Neural progenitor cell (in vitro differentiated cells): ENCODE measurements at regions not wholly inside any gene's neighbourhood (a gene's known extent, or its start where the extent isn't known, plus 50 kb on each side); places are given as distances from the start of the nearest gene placed in this dataset.
"Not testable (repeated sequence)": the region's sequence is repeated elsewhere in the genome, so short reads cannot be mapped to it uniquely, and the experiment has no call there.

Experiments
- DNase-seq: peaks from one replicate; pipeline ENCODE4 v3.0.0-alpha.2; 2016; ENCODE audit warnings: low spot score
- H2AFZ ChIP-seq: fragments of 200-600 bp; sonication (generic); replicated peaks from 2 replicates; pipeline ENCODE4 v1.6.1; 2016; ENCODE audit warnings: antibody characterized with exemption
- H3F3A ChIP-seq: fragments of 200-600 bp; sonication (generic); 2 replicates; pipeline ENCODE4 v1.6.1; 2016; ENCODE audit warnings: antibody characterized with exemption, low read depth
- H3K27ac ChIP-seq: fragments of 200-600 bp; sonication (generic); 2 replicates; pipeline ENCODE4 v1.5.1; 2016; ENCODE audit warnings: mild to moderate bottlenecking
- H3K27me3 ChIP-seq: fragments of 200-600 bp; sonication (generic); 2 replicates; pipeline ENCODE4 v1.6.1; 2016; ENCODE audit warnings: mild to moderate bottlenecking, moderate library complexity
- H3K36me3 ChIP-seq: fragments of 200-600 bp; sonication (generic); 2 replicates; pipeline ENCODE4 v1.5.1; 2016
- H3K4me1 ChIP-seq: fragments of 200-600 bp; sonication (generic); 2 replicates; pipeline ENCODE4 v1.6.1; 2016; ENCODE audit warnings: mixed run types
- H3K4me2 ChIP-seq: fragments of 200-600 bp; sonication (generic); 2 replicates; pipeline ENCODE4 v1.6.1; 2016
- H3K4me3 ChIP-seq: fragments of 200-600 bp; sonication (generic); 2 replicates; pipeline ENCODE4 v1.5.1; 2016
- H3K79me2 ChIP-seq: fragments of 200-600 bp; sonication (generic); 2 replicates; pipeline ENCODE4 v1.6.1; 2016; ENCODE audit warnings: low read depth
- H3K9ac ChIP-seq: fragments of 200-600 bp; sonication (generic); 2 replicates; pipeline ENCODE4 v1.6.1; 2016
- H3K9me3 ChIP-seq: fragments of 200-600 bp; sonication (generic); 2 replicates; pipeline ENCODE4 v1.5.1; 2016; ENCODE audit warnings: low read depth
- H4K20me1 ChIP-seq: fragments of 200-600 bp; sonication (generic); 2 replicates; pipeline ENCODE4 v1.6.1; 2016; ENCODE audit warnings: low read depth
- H3K27ac Mint-ChIP-seq: 3 replicates; pipeline ENCODE4 v1.8.0; 2021; ENCODE audit warnings: mixed read lengths
- H3K27me3 Mint-ChIP-seq: 2 replicates; pipeline ENCODE4 v1.8.0; 2022; ENCODE audit warnings: low read depth, mild to moderate bottlenecking, inconsistent platforms, moderate library complexity, mixed read lengths; ENCODE audit not compliant: insufficient read depth
- H3K36me3 Mint-ChIP-seq: 3 replicates; pipeline ENCODE4 v1.8.0; 2021; ENCODE audit warnings: mixed read lengths
- H3K4me1 Mint-ChIP-seq: 3 replicates; pipeline ENCODE4 v1.8.0; 2021; ENCODE audit warnings: mixed read lengths
- H3K4me3 Mint-ChIP-seq: 3 replicates; pipeline ENCODE4 v1.8.0; 2021; ENCODE audit warnings: mild to moderate bottlenecking, moderate library complexity, mixed read lengths
- H3K9me3 Mint-ChIP-seq: 3 replicates; pipeline ENCODE4 v1.8.0; 2020; ENCODE audit warnings: mixed read lengths
- EZH2 ChIP-seq: fragments of 200-600 bp; sonication (generic); IDR thresholded peaks from 2 replicates; pipeline ENCODE4 v1.6.1; 2017; ENCODE audit warnings: antibody characterized with exemption, mild to moderate bottlenecking, moderate library complexity
- EZH2phosphoT487 ChIP-seq: fragments of 200-600 bp; sonication (generic); IDR thresholded peaks from 2 replicates; pipeline ENCODE4 v1.6.1; 2017; ENCODE audit warnings: antibody characterized with exemption
- TF ChIP-seq, protein P1 (sequence below): fragments of 200-600 bp; sonication (generic); IDR thresholded peaks from 2 replicates; pipeline ENCODE4 v1.5.1; 2017; ENCODE audit warnings: antibody characterized with exemption, mild to moderate bottlenecking

DNA sequence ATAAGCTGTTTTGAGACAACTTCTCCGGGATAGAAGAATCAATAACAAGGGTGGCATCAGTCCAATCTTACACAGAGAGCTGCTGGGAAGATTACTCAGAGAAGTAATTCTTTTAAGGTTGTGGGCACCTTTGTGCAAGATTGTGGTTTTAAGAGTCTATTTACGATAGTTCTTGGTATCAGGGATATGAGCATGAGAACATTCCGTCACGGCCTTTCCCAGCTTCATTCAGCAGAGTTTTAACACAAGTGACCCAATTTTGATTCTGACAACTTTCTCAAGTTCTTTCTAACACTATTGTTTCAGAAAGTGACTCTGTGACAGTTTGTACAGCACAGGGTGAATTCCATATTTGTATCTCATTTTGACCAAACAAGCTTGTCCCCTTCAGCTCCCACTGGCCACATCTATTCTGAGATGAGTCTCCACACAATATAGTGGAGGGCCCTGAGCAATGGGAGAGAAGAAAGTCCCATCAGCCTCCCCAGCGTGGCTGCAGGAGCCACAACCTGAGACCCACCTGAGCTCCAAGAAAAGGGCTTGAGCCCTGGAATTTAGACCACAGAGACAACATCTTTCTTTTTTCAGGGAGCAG is 869.2 kb downstream of the TMEM121 start:
- TF ChIP-seq EZH2: no peak
- Histone ChIP-seq H3K36me3 (no peaks in the 10 kb centered on the region), H4K20me1 (no peaks in the 10 kb centered on the region), H3F3A (no peaks in the 10 kb centered on the region), H3K4me3 (no peak overlapping the region), H3K9ac (no peak overlapping the region), H3K27me3 (no peaks in the 10 kb centered on the region), H3K27ac (no peak overlapping the region), H3K79me2 (no peaks in the 10 kb centered on the region), H2AFZ (no peak overlapping the region), H3K9me3 (peaks cover 40% of the 10 kb centered on the region), H3K4me1 (no peaks in the 10 kb centered on the region), H3K4me2 (no peak overlapping the region)
- Mint-ChIP-seq H3K4me3 (no peak overlapping the region), H3K27me3 (peaks cover 9% of the 10 kb centered on the region), H3K27ac (no peak overlapping the region), H3K9me3 (peaks cover 54% of the 10 kb centered on the region), H3K36me3 (no peaks in the 10 kb centered on the region), H3K4me1 (no peaks in the 10 kb centered on the region)
- no peak for DNase-seq

DNA sequence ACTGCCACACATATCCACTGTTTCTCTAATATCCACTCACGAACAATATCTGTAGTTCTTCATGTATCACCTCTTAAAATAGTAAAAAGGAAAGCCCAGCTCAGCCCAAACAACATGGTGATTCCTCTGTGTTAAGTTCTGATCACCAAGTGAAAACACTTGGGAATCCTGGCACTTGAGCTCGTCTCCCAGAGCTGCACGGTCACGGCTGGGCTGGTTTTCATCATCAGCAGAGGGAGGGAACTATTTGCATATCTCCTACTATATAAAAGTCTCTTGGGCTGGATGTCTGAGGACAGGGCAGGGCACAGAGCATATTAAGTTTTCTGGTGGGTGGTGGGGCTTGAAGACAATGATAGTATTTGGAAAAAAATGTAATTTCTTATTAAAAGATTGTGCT is 870.6 kb downstream of the TMEM121 start:
- Histone ChIP-seq H3K9me3 (peaks cover 37% of the 10 kb centered on the region), H3K4me2 (no peak overlapping the region), H3K79me2 (no peaks in the 10 kb centered on the region), H4K20me1 (no peaks in the 10 kb centered on the region), H2AFZ (no peak overlapping the region), H3K27me3 (no peaks in the 10 kb centered on the region), H3K36me3 (no peaks in the 10 kb centered on the region), H3K4me3 (no peak overlapping the region), H3K27ac (no peak overlapping the region), H3F3A (no peaks in the 10 kb centered on the region), H3K4me1 (no peaks in the 10 kb centered on the region), H3K9ac (no peak overlapping the region)
- TF ChIP-seq EZH2phosphoT487 (no peak), EZH2 (no peak)
- TF ChIP-seq, protein P1, sequence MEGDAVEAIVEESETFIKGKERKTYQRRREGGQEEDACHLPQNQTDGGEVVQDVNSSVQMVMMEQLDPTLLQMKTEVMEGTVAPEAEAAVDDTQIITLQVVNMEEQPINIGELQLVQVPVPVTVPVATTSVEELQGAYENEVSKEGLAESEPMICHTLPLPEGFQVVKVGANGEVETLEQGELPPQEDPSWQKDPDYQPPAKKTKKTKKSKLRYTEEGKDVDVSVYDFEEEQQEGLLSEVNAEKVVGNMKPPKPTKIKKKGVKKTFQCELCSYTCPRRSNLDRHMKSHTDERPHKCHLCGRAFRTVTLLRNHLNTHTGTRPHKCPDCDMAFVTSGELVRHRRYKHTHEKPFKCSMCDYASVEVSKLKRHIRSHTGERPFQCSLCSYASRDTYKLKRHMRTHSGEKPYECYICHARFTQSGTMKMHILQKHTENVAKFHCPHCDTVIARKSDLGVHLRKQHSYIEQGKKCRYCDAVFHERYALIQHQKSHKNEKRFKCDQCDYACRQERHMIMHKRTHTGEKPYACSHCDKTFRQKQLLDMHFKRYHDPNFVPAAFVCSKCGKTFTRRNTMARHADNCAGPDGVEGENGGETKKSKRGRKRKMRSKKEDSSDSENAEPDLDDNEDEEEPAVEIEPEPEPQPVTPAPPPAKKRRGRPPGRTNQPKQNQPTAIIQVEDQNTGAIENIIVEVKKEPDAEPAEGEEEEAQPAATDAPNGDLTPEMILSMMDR: no peak
- no peaks in the 10 kb centered on the region for H3K4me1 Mint-ChIP-seq
- DNase-seq: no peak
- no peaks in the 10 kb centered on the region for H3K36me3 Mint-ChIP-seq
- peaks cover 6% of the 10 kb centered on the region for H3K27me3 Mint-ChIP-seq
- H3K4me3 Mint-ChIP-seq: no peak overlapping the region
- peaks cover 46% of the 10 kb centered on the region for H3K9me3 Mint-ChIP-seq
- H3K27ac Mint-ChIP-seq: no peak overlapping the region

DNA sequence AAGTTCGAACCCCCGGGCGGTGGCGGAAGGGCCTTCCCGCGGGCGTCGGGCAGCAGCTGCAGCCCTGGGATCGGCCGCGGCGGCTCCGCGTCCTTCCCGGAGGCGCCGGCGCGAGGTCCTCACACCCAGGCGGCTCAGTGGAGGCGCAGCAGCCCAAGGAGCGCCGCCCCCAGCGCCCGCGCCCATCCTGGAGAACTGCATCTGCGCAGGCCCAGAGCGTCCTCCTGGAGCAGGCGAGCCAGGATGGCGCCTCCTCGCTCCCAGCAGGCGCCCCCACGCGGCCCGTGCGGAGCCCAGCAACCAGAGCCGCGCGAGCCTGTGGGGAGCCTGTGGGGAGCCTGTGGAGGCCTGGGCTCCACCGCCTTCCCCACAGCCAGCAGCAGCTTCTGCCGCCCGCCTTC is 872.5 kb downstream of the TMEM121 start:
- not testable (repeated sequence) for H3F3A ChIP-seq, H3K27ac Mint-ChIP-seq, H3K36me3 Mint-ChIP-seq, H3K4me1 ChIP-seq, H3K27me3 Mint-ChIP-seq, H3K27me3 ChIP-seq, H3K4me1 Mint-ChIP-seq, H3K9ac ChIP-seq, H3K4me3 Mint-ChIP-seq, H3K4me2 ChIP-seq, DNase-seq, H2AFZ ChIP-seq, H3K27ac ChIP-seq, H4K20me1 ChIP-seq, H3K79me2 ChIP-seq, H3K4me3 ChIP-seq, H3K36me3 ChIP-seq
- peaks cover 24% of the 10 kb centered on the region for H3K9me3 ChIP-seq
- peaks cover 40% of the 10 kb centered on the region for H3K9me3 Mint-ChIP-seq

DNA sequence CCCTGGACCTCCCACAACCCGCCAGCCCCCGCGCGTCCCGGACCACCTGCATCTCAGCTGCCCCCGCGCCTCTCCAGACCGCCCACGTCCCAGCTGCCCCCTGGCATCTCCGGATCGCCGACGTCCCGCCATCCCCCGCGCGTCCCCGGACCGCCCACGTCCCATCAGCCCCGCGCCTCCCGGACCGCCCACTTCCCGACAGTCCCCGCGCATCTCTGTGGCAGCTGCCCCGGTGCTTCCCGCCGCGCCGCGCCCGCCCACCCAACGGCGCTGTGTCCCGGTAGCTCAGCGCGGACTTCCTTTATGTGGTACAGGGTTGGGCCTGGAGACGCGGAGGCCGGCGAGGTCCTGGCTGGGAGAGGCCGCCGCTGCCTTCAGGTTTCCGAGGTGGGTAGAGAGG is 874.9 kb downstream of the TMEM121 start:
- not testable (repeated sequence) for H3K36me3 ChIP-seq, H3K79me2 ChIP-seq, H3K4me2 ChIP-seq, H3K4me3 Mint-ChIP-seq, H3K27ac ChIP-seq, H3K4me1 ChIP-seq, H3K4me1 Mint-ChIP-seq, H3K27me3 ChIP-seq, H3F3A ChIP-seq, H3K27ac Mint-ChIP-seq, H4K20me1 ChIP-seq, H3K9me3 ChIP-seq, DNase-seq, H3K9ac ChIP-seq, H3K4me3 ChIP-seq, H3K36me3 Mint-ChIP-seq, H2AFZ ChIP-seq, H3K27me3 Mint-ChIP-seq
- H3K9me3 Mint-ChIP-seq: peaks cover 26% of the 10 kb centered on the region

DNA sequence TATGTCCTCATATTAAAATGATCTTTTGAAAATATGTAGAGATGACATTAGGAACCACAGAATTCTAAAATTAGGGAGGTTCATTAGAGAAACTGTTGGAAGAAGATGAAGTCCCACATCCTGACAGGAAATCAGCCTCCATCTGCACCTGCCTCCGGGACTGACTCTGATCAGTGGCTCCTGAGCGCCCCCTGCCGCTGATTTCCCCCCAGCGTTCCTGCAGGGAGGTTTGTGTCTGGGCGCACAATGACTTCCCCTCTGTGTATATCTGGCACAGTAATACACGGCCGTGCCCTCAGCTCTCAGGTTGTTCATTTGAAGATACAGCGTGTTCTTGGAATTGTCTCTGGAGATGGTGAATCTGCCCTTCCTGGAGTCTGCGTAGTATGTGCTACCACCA is 883.8 kb downstream of the TMEM121 start:
- H3K27ac ChIP-seq, H3K79me2 ChIP-seq, H3K4me3 ChIP-seq, H3K36me3 Mint-ChIP-seq, H3K27me3 Mint-ChIP-seq, H4K20me1 ChIP-seq, H3K36me3 ChIP-seq, H3K27ac Mint-ChIP-seq, H3K4me2 ChIP-seq, H3F3A ChIP-seq, H3K4me3 Mint-ChIP-seq, H3K4me1 Mint-ChIP-seq, H3K9ac ChIP-seq, H3K27me3 ChIP-seq, DNase-seq, H3K4me1 ChIP-seq, H2AFZ ChIP-seq: not testable (repeated sequence)
- H3K9me3 Mint-ChIP-seq: peaks cover 28% of the 10 kb centered on the region
- peaks cover 19% of the 10 kb centered on the region for H3K9me3 ChIP-seq
